Omental fat pad (tissue), 3 donors: ENCODE measurements at regions not wholly inside any gene's neighbourhood (a gene's known extent, or its start where the extent isn't known, plus 50 kb on each side); places are given as distances from the start of the nearest gene placed in this dataset.

Experiments
- ATAC-seq: fragments of 150-250 bp; one replicate; pipeline ENCODE4 v1.9.1; 2016; ENCODE audit warnings: mild to moderate bottlenecking, moderate library complexity; ENCODE audit not compliant: low FRiP score
- DNase-seq: peaks from one replicate; pipeline ENCODE4 v3.0.0-alpha.2; 2019; ENCODE audit warnings: low spot score
- TF ChIP-seq, protein P1 (sequence below), 3 donors: fragments of 450-650 bp; IDR thresholded peaks; one replicate each; pipeline ENCODE4 v1.5.1; 2016 to 2017; ENCODE audit warnings: antibody characterized with exemption in 3 of 3, mild to moderate bottlenecking in 3 of 3, moderate library complexity in 2 of 3

DNA sequence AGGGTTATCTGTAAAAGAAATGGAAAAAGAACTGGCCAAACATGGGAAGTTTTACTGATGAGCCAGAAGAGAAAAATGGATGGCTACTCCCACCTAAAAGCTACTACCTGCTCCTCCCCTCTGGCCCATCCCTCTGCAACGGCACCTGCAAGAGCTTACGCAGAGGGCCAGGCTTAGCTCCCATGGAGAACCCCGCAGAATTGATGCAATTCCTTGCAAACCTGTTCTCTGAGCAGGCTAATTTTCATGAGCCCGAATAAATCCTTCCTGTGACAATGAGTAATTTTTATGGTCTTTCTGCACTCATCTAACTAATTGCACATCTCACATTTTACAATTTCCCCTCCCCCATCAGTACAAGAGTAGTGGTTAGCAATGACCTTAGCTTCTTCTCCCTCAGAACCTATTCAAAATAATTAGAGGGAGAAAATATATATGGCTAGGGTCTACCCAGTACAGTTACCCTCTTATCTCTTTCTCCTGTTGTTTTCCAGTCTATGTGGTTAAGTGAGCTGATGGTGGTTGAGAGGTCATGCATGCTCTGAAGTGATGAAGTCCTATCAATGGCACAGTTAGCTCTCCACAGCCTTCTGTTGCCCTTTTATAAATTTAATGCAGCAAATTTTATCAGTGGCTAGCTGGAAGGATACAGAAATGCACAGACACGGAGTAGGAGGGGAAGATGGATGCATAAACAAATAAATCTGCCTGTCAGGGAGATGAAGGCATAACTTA, 67.7 kb upstream of the NTF3 start:
- ATAC-seq (no peak), DNase-seq (no peak)
- TF ChIP-seq, protein P1, sequence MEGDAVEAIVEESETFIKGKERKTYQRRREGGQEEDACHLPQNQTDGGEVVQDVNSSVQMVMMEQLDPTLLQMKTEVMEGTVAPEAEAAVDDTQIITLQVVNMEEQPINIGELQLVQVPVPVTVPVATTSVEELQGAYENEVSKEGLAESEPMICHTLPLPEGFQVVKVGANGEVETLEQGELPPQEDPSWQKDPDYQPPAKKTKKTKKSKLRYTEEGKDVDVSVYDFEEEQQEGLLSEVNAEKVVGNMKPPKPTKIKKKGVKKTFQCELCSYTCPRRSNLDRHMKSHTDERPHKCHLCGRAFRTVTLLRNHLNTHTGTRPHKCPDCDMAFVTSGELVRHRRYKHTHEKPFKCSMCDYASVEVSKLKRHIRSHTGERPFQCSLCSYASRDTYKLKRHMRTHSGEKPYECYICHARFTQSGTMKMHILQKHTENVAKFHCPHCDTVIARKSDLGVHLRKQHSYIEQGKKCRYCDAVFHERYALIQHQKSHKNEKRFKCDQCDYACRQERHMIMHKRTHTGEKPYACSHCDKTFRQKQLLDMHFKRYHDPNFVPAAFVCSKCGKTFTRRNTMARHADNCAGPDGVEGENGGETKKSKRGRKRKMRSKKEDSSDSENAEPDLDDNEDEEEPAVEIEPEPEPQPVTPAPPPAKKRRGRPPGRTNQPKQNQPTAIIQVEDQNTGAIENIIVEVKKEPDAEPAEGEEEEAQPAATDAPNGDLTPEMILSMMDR (IDR thresholded peaks at IDR 0.05) = no peak

DNA sequence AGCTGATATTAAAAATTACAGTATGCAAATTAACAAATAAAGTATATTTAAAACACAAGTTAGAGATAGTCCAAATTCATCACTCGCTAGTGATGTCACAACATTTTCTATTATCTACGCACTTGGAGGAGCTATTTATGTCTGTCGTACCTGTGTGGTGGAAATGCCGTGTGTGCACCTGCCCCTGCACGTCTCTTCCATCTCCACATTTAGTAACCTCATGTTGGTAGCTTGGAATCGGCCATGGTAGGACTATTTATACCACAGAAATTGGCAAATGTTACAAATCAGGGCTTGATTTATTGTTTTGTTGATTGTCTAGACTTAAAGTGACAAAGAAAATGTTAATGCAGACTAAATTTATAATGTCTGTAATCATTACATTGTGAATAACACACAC, 62.6 kb upstream of the NTF3 start:
- DNase-seq = no peak
- TF ChIP-seq, protein P1 (IDR thresholded peaks at IDR 0.05) = no peak
- no peak for ATAC-seq

DNA sequence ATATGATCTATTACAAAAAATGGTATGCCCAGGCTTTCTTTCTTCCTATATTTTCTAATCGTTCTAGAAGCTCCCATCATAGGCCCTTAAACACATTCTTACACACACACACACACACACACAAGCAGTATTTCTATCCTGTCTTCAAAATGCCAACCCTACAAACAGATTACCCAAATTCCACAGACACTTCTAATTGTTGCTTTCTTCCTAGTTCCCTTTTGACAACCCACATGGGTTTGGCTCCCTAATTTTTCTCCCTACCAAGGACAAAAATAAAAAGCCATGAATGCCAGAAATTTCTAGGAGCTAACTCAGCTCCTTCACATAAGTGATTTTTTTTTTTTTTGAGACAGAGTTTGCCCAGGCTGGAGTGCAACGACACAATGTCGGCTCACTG, 60.3 kb upstream of the NTF3 start:
- TF ChIP-seq, protein P1 (IDR thresholded peaks at IDR 0.05) = no peak
- DNase-seq (no peak), ATAC-seq (no peak)

DNA sequence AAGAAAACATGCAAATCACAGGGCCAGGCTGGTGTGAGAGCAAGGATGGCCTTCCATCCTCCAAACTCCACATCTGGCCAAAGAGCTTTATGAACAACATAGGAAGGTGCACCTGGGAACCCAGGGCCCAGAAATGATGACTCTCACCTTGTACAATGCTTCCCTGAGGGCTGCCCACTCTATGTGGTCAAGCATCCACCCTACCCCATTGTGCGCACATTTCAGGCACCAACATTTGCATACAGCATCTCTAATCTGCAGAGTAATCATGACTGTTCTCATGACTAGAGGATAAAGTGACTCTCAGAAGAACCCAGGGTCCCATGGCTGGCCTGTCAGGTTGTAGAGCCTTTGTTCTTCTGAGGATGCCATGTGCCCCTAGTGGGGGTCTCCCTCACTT, 57.2 kb upstream of the NTF3 start:
- DNase-seq (no peak), ATAC-seq (no peak)

DNA sequence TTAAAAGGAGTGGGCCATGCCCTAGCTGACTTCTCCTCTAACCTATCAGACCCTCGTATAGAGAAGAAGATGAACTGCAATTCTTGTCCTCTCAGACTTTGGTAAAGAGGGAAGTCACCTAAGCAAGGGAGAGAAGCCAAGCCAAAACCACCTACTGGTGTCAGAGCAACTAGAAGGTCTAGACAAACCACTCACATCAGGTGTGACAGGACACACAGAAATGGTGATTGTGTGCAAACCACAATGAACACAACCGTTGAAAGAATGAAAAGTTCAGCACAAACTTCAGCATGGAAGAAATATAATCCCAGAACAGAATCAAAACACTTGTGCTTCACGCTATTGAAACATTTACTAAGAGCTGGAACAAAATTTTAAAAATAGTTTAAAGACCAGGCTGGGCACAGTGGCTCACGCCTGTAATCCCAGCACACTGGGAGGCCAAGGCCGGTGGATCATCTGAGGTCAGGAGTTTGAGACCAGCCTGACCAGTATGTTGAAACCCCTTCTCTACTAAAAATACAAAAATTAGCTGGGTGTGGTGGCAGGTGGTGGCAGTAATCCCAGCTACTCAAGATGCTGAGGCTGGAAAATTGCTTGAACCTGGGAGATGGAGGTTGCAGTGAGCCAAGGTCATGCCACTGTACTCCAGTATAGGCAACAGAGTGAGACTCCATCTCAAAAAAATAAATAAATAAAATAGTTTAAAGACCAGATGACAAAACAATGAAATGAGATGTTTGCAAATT, 56.2 kb upstream of the NTF3 start:
- DNase-seq = no peak
- ATAC-seq = no peak
- TF ChIP-seq, protein P1 (IDR thresholded peaks at IDR 0.05) = no peak

More for the DNA sequence above, 57.2 kb upstream of the NTF3 start:
- TF ChIP-seq, protein P1 (IDR thresholded peaks at IDR 0.05) = no peak

DNA sequence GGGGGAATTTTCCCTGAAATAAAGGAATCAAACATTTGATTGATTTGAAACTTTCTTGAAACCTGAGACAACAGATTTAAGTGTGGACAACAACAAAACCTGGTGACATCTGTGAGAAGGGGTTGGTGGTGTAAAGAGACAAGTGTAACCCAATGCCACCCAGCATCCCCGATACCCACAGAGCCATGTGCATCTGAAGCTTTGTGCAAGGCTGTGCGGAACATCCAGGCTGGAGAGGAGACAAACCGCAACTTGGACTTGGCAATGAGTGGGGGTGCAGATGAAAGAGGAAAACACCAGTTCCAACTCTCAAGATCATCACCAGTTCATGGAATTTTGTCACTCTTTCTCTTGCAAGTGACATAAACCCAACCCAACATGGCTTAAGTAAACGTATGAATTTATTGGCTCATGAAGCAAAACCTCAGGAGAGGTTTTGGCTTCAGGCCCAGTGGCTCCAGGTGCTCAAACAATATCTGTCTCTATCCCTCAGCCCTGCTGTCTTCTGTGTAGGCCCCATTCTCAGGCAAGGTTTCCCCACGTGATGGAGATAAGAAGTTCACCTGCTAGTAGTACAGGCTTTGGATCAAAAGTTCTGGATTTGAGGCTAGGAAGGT, 55.2 kb upstream of the NTF3 start:
- no peak for DNase-seq
- TF ChIP-seq, protein P1 (IDR thresholded peaks at IDR 0.05) = no peak
- no peak for ATAC-seq
